Uterus (tissue), 2 donors: ENCODE measurements at regions not wholly inside any gene's neighbourhood (a gene's known extent, or its start where the extent isn't known, plus 50 kb on each side); places are given as distances from the start of the nearest gene placed in this dataset.

ENCODE experiments used
- POLR2A ChIP-seq, 2 donors: fragments of 450-650 bp; IDR thresholded peaks; one replicate each; pipeline ENCODE4 v1.6.1; 2016; ENCODE audit warnings: antibody characterized with exemption in 2 of 2, mild to moderate bottlenecking in 1 of 2, moderate library complexity in 1 of 2
- TF ChIP-seq, protein P1 (sequence below), 4 experiments: fragments of 200-600 bp in 2 of 4; fragments of 450-650 bp in 2 of 4; sonication (generic) in 2 of 4; IDR thresholded peaks; one replicate each; pipeline ENCODE4 v1.5.1; 2016 to 2019; ENCODE audit warnings: antibody characterized with exemption in 4 of 4, mild to moderate bottlenecking in 2 of 4, moderate library complexity in 1 of 4

- TF ChIP-seq, protein P1, sequence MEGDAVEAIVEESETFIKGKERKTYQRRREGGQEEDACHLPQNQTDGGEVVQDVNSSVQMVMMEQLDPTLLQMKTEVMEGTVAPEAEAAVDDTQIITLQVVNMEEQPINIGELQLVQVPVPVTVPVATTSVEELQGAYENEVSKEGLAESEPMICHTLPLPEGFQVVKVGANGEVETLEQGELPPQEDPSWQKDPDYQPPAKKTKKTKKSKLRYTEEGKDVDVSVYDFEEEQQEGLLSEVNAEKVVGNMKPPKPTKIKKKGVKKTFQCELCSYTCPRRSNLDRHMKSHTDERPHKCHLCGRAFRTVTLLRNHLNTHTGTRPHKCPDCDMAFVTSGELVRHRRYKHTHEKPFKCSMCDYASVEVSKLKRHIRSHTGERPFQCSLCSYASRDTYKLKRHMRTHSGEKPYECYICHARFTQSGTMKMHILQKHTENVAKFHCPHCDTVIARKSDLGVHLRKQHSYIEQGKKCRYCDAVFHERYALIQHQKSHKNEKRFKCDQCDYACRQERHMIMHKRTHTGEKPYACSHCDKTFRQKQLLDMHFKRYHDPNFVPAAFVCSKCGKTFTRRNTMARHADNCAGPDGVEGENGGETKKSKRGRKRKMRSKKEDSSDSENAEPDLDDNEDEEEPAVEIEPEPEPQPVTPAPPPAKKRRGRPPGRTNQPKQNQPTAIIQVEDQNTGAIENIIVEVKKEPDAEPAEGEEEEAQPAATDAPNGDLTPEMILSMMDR (IDR thresholded peaks at IDR 0.05), result no peak
- no peak for TF ChIP-seq POLR2A (IDR thresholded peaks at IDR 0.05)
These were observed 123.4 kb upstream of the AFDN start for GRCh38 chr6:167703347-167703746.
